Fibroblast of lung (primary cell): ENCODE measurements at regions not wholly inside any gene's neighbourhood (a gene's known extent, or its start where the extent isn't known, plus 50 kb on each side); places are given as distances from the start of the nearest gene placed in this dataset.

Experiments
- DNase-seq, 2 donors: peaks; one replicate each; pipeline versions ENCODE4 v3.0.0 to v3.0.0-alpha.2; 2010; ENCODE audit warnings: low read depth in 2 of 2
- H2AFZ ChIP-seq: 2 replicates; pipeline ENCODE4 v1.5.1; 2012; ENCODE audit warnings: low read length, control low read depth, inconsistent platforms
- H3K27ac ChIP-seq: 2 replicates; pipeline ENCODE4 v1.5.1; 2011; ENCODE audit warnings: low read length, control low read depth; ENCODE audit not compliant: insufficient read depth
- H3K27me3 ChIP-seq: 2 replicates; pipeline ENCODE4 v1.5.1; 2011; ENCODE audit warnings: mild to moderate bottlenecking, low read length; ENCODE audit not compliant: control insufficient read depth, insufficient read depth
- H3K36me3 ChIP-seq: 2 replicates; pipeline ENCODE4 v1.5.1; 2011; ENCODE audit warnings: low read length; ENCODE audit not compliant: control insufficient read depth, insufficient read depth
- H3K4me1 ChIP-seq: 2 replicates; pipeline ENCODE4 v1.5.1; 2011; ENCODE audit warnings: low read length; ENCODE audit not compliant: control insufficient read depth, insufficient read depth; ENCODE audit errors: extremely low read depth
- H3K4me2 ChIP-seq: 2 replicates; pipeline ENCODE4 v1.5.1; 2011; ENCODE audit warnings: low read length, control low read depth; ENCODE audit not compliant: insufficient read depth; ENCODE audit errors: extremely low read depth
- H3K4me3 ChIP-seq, 4 experiments: fragments of 200-600 bp in 1 of 4; sonication (generic) in 1 of 4; replicated peaks in 1 of 4; 2 replicates each; pipeline ENCODE4 v1.5.1; 2011 to 2016; ENCODE audit warnings: low read length in 4 of 4, low read depth in 3 of 4, mild to moderate bottlenecking in 3 of 4, control low read depth in 2 of 4, inconsistent platforms in 1 of 4, mixed read lengths in 1 of 4; ENCODE audit not compliant: insufficient read depth in 1 of 4; ENCODE audit errors: control extremely low read depth in 1 of 4
- H3K79me2 ChIP-seq: 2 replicates; pipeline ENCODE4 v1.5.1; 2012; ENCODE audit warnings: mild to moderate bottlenecking, low read length, inconsistent platforms; ENCODE audit not compliant: control insufficient read depth, insufficient read depth
- H3K9ac ChIP-seq: 2 replicates; pipeline ENCODE4 v1.5.1; 2011; ENCODE audit warnings: mild to moderate bottlenecking, low read length, control low read depth; ENCODE audit not compliant: insufficient read depth
- H3K9me3 ChIP-seq: 2 replicates; pipeline ENCODE4 v1.5.1; 2012; ENCODE audit warnings: low read depth, low read length; ENCODE audit not compliant: control insufficient read depth, insufficient read depth
- H4K20me1 ChIP-seq: 2 replicates; pipeline ENCODE4 v1.5.1; 2011; ENCODE audit warnings: low read length; ENCODE audit not compliant: control insufficient read depth, insufficient read depth; ENCODE audit errors: extremely low read depth
- CTCF ChIP-seq, 2 donors: IDR thresholded peaks in 1 of 2; conservative IDR thresholded peaks in 1 of 2; 1 replicate in 1 of 2; 2 replicates in 1 of 2; pipeline ENCODE4 v1.5.1; 2011 to 2012; ENCODE audit warnings: low read length in 2 of 2, control low read depth in 1 of 2, inconsistent platforms in 1 of 2, low read depth in 1 of 2, mild to moderate bottlenecking in 1 of 2
- EZH2 ChIP-seq: IDR thresholded peaks from 2 replicates; pipeline ENCODE4 v1.5.1; 2012; ENCODE audit warnings: low read length, control low read depth, mild to moderate bottlenecking; ENCODE audit errors: missing control alignments

GRCh38 chr15:61521953-61522352, 292.9 kb upstream of the RORA start:
- DNase-seq = no peak
- Histone ChIP-seq H3K79me2 (no peaks in the 10 kb centered on the region), H3K27ac (no peak overlapping the region), H2AFZ (no peak overlapping the region), H3K4me3 (no peak overlapping the region), H3K9me3 (no peaks in the 10 kb centered on the region), H3K4me1 (no peaks in the 10 kb centered on the region), H3K36me3 (no peaks in the 10 kb centered on the region), H4K20me1 (no peaks in the 10 kb centered on the region), H3K9ac (no peak overlapping the region), H3K27me3 (no peaks in the 10 kb centered on the region), H3K4me2 (no peak overlapping the region)
- no peak for TF ChIP-seq EZH2
- no peak for TF ChIP-seq CTCF (conservative IDR thresholded peaks at IDR 0.05 in 1 of 2, IDR thresholded peaks at IDR 0.05 in 1 of 2; ENCODE audit: low read depth in 1 of 2, low read length in 2 of 2)

GRCh38 chr15:61519296-61519695, 290.2 kb upstream of the RORA start:
- no peak for TF ChIP-seq EZH2
- TF ChIP-seq CTCF (conservative IDR thresholded peaks at IDR 0.05 in 1 of 2, IDR thresholded peaks at IDR 0.05 in 1 of 2; ENCODE audit: low read depth in 1 of 2, low read length in 2 of 2) = no peak
- no peaks in the 10 kb centered on the region for H3K79me2 ChIP-seq
- H3K9ac ChIP-seq = no peak overlapping the region
- no peak overlapping the region for H3K27ac ChIP-seq
- H3K4me2 ChIP-seq = no peak overlapping the region
- no peaks in the 10 kb centered on the region for H3K36me3 ChIP-seq
- no peaks in the 10 kb centered on the region for H3K4me1 ChIP-seq
- H3K27me3 ChIP-seq = no peaks in the 10 kb centered on the region
- H3K9me3 ChIP-seq = no peaks in the 10 kb centered on the region
- DNase-seq = no peak
- no peak overlapping the region for H3K4me3 ChIP-seq
- no peaks in the 10 kb centered on the region for H4K20me1 ChIP-seq
- no peak overlapping the region for H2AFZ ChIP-seq

DNA sequence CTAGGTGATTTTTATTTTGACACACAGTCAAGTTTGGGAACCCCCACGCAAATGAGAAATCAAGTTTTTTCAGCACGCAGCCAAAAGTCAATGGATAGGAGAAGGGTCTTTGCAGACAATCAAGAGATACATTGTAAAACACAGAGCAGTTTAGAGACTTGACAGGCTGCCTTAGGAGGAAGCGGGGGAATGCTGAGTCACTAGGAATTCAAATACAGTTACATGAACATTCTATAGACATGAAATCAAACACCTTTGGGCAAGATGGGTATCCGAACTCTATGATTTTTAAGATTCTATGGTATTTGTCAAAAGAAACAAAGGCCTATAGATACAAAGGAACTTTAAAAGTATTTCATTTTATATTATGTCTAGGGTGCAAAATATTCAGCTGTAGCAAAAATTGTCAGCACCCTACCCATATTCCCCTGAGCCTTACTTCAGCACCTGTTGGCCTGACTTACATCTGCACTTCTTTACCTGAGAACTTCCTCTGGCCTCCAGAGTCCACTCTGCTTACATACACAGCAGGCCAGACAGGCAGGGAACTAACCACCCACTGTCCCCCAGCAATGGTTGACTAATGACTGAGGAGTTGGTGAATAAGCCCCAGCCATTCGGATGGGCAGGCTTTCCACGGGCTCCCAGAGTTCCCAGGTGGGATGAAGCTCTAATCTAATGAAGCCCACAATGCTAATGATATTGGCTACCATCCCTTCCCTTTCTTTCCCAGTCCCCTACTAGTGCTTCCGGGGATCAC, 289.3 kb upstream of the RORA start:
- Histone ChIP-seq H3K4me2 (no peak overlapping the region), H3K36me3 (no peaks in the 10 kb centered on the region), H3K9ac (no peak overlapping the region), H3K79me2 (no peaks in the 10 kb centered on the region), H3K4me3 (no peak overlapping the region), H3K4me1 (no peaks in the 10 kb centered on the region), H4K20me1 (no peaks in the 10 kb centered on the region), H3K9me3 (no peaks in the 10 kb centered on the region), H3K27ac (no peak overlapping the region), H2AFZ (no peak overlapping the region), H3K27me3 (no peaks in the 10 kb centered on the region)
- DNase-seq = peak in 1 of 2 donors; percentile 2
- no peak for TF ChIP-seq CTCF (conservative IDR thresholded peaks at IDR 0.05 in 1 of 2, IDR thresholded peaks at IDR 0.05 in 1 of 2; ENCODE audit: low read depth in 1 of 2, low read length in 2 of 2)
- TF ChIP-seq EZH2 = no peak
